Osteocyte (in vitro differentiated cells): ENCODE measurements at regions not wholly inside any gene's neighbourhood (a gene's known extent, or its start where the extent isn't known, plus 50 kb on each side); places are given as distances from the start of the nearest gene placed in this dataset.

Experiments used
- DNase-seq: peaks from one replicate; pipeline ENCODE4 v3.0.0; 2021; ENCODE audit warnings: mixed read lengths; ENCODE audit not compliant: unreplicated experiment; ENCODE audit errors: extremely low spot score
- H3K27ac Mint-ChIP-seq: one replicate; pipeline ENCODE4 v1.8.0; 2021; ENCODE audit warnings: mild to moderate bottlenecking, mixed read lengths; ENCODE audit not compliant: unreplicated experiment
- H3K27me3 Mint-ChIP-seq: one replicate; pipeline ENCODE4 v1.8.0; 2021; ENCODE audit warnings: mixed read lengths; ENCODE audit not compliant: unreplicated experiment
- H3K36me3 Mint-ChIP-seq: one replicate; pipeline ENCODE4 v1.8.0; 2021; ENCODE audit warnings: mixed read lengths; ENCODE audit not compliant: unreplicated experiment
- H3K4me1 Mint-ChIP-seq: one replicate; pipeline ENCODE4 v1.8.0; 2021; ENCODE audit warnings: mixed read lengths; ENCODE audit not compliant: unreplicated experiment
- H3K4me3 Mint-ChIP-seq: one replicate; pipeline ENCODE4 v1.8.0; 2021; ENCODE audit warnings: mild to moderate bottlenecking, moderate library complexity, mixed read lengths; ENCODE audit not compliant: unreplicated experiment
- H3K9me3 Mint-ChIP-seq: one replicate; pipeline ENCODE4 v1.8.0; 2021; ENCODE audit warnings: mixed read lengths; ENCODE audit not compliant: unreplicated experiment
- TF ChIP-seq, protein P1 (sequence below): fragments of 200-600 bp; sonication (generic); IDR thresholded peaks from 2 replicates; pipeline ENCODE4 v1.5.0; 2021; ENCODE audit warnings: antibody characterized with exemption, mild to moderate bottlenecking, moderate library complexity

DNA sequence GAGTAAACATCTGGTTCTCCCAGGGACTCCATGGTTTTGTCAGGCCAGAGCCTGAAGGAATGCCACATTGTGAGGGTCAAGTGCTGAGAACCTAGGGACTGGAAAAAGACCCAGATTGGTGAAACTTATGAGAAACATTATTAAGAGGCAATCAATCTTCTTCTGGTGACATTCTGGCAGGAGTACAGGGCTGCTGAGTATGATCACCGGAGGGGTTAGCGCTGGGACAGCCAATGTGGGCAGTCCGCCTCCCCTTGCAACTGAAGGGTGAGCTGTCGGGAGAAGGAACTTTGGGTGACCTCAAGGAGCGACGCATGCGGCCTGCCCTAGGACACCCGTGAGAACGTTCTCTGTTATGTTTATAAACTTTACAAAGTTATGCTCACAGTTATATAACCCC, 429.0 kb downstream of the LMO4 start:
- Mint-ChIP-seq H3K4me3 (no peak overlapping the region), H3K4me1 (no peaks in the 10 kb centered on the region), H3K9me3 (no peaks in the 10 kb centered on the region), H3K27ac (no peak overlapping the region), H3K36me3 (no peaks in the 10 kb centered on the region), H3K27me3 (no peaks in the 10 kb centered on the region)
- DNase-seq = no peak
- TF ChIP-seq, protein P1, sequence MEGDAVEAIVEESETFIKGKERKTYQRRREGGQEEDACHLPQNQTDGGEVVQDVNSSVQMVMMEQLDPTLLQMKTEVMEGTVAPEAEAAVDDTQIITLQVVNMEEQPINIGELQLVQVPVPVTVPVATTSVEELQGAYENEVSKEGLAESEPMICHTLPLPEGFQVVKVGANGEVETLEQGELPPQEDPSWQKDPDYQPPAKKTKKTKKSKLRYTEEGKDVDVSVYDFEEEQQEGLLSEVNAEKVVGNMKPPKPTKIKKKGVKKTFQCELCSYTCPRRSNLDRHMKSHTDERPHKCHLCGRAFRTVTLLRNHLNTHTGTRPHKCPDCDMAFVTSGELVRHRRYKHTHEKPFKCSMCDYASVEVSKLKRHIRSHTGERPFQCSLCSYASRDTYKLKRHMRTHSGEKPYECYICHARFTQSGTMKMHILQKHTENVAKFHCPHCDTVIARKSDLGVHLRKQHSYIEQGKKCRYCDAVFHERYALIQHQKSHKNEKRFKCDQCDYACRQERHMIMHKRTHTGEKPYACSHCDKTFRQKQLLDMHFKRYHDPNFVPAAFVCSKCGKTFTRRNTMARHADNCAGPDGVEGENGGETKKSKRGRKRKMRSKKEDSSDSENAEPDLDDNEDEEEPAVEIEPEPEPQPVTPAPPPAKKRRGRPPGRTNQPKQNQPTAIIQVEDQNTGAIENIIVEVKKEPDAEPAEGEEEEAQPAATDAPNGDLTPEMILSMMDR = no peak

DNA sequence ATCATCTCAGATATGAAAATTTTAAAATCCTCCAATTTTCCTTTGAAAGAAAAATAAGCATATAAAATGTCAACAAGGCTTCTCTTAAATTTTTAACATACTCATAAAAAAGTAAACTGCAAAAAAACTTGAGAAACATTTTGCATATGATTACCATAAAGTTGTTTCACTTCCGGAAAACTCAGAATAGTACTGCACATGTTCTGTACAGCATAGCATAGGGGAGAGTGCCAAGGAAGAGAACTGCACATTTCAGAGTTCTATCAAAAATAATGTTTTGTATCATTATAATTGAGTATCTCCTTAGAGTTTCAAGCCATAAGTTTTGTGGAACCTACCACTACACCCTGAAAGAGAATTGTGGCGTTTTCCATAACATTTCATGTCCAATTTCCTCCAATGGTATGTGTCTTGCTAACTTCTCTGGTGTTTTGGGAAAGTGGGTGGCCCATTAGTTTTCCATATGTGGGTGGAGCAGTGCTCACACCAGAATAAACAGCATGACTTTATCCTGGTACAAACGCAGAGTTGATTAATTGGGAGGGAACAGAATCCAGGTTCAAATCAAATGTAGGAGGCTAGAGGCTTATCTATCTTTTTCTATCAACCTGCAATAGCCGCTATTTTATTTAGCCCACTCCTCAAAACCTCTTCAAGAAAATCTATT, 430.9 kb downstream of the LMO4 start:
- no peak overlapping the region for H3K27ac Mint-ChIP-seq
- H3K9me3 Mint-ChIP-seq = no peaks in the 10 kb centered on the region

DNA sequence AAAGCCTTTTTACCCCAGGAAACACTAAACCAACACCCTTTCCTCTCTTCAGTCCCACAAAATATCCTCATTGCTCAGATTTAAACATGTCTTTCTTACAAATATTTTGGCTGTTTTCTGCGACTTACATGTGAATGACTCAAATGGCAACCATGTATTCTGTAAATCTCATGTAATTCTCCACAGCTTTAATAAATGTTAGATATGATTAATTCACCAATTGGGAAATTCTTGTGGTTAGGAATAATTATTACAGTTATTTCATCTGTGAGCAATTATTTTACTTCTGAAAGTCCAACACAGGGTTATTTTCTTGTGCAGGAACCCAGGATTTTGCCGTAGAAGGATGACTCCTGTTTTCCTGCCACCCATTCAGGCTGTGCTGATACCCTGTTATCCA, 431.5 kb downstream of the LMO4 start:
- Mint-ChIP-seq H3K27me3 (no peaks in the 10 kb centered on the region), H3K36me3 (no peaks in the 10 kb centered on the region), H3K9me3 (no peaks in the 10 kb centered on the region), H3K4me1 (no peaks in the 10 kb centered on the region), H3K27ac (no peak overlapping the region), H3K4me3 (no peak overlapping the region)
- no peak for DNase-seq
- TF ChIP-seq, protein P1 = no peak

More for the DNA sequence above, 430.9 kb downstream of the LMO4 start:
- no peaks in the 10 kb centered on the region for H3K4me1 Mint-ChIP-seq
- H3K36me3 Mint-ChIP-seq = no peaks in the 10 kb centered on the region
- no peak overlapping the region for H3K4me3 Mint-ChIP-seq
- H3K27me3 Mint-ChIP-seq = no peaks in the 10 kb centered on the region
- TF ChIP-seq, protein P1 = no peak
- no peak for DNase-seq

DNA sequence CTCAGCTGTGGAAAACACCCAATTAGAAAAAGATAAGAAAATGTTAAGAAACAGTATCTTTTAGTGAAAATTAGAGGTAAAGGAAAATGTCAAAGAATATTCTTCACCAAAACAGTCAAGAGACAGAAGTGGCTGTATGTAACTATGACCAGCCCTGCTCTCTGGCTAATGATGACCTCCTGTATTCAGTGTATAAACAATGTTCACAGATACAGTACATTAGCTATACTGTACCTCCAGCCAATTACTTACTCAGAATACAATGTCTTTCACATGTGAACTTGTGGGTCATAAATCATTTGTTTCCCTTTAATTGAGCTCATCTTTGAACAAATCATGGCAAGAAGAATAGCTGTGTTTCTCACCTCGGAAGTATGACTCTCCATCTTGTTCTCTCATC, 432.0 kb downstream of the LMO4 start:
- no peaks in the 10 kb centered on the region for H3K9me3 Mint-ChIP-seq
- H3K27ac Mint-ChIP-seq = no peak overlapping the region
- no peaks in the 10 kb centered on the region for H3K36me3 Mint-ChIP-seq
- H3K4me1 Mint-ChIP-seq = no peaks in the 10 kb centered on the region
- TF ChIP-seq, protein P1 = no peak
- H3K4me3 Mint-ChIP-seq = no peak overlapping the region
- no peaks in the 10 kb centered on the region for H3K27me3 Mint-ChIP-seq
- DNase-seq = no peak

DNA sequence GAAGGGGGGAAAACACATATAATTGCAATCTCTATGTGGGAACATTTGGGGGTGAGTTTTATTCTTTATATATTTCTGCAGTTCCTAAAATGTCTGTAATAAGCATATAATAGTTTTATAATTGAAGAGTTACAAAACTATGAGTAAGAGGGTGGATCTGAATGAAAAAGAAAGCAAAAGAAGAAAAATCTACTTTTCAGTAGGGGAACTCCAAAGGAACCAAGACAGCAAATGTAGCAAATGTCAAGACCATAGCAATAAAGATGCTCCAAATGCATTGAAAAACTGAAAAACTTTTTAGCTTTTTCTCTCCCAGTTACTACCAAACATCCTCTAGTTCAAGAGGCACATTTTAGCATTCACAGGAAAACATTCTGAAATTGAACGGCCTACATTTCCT, 434.8 kb downstream of the LMO4 start:
- DNase-seq = no peak
- Mint-ChIP-seq H3K9me3 (no peaks in the 10 kb centered on the region), H3K4me1 (no peaks in the 10 kb centered on the region), H3K36me3 (no peaks in the 10 kb centered on the region), H3K4me3 (no peak overlapping the region), H3K27me3 (no peaks in the 10 kb centered on the region), H3K27ac (no peak overlapping the region)
- TF ChIP-seq, protein P1 = no peak
